ENCODE measurements at regions not wholly inside any gene's neighbourhood (a gene's known extent, or its start where the extent isn't known, plus 50 kb on each side); places are given as distances from the start of the nearest gene placed in this dataset.
"Not testable (repeated sequence)": the region's sequence is repeated elsewhere in the genome, so short reads cannot be mapped to it uniquely, and the experiment has no call there.

- DNase-seq, result no peak
These were observed 710.6 kb downstream of the MATN1 start for GRCh38 chr1:30012455-30013440.

DNA sequence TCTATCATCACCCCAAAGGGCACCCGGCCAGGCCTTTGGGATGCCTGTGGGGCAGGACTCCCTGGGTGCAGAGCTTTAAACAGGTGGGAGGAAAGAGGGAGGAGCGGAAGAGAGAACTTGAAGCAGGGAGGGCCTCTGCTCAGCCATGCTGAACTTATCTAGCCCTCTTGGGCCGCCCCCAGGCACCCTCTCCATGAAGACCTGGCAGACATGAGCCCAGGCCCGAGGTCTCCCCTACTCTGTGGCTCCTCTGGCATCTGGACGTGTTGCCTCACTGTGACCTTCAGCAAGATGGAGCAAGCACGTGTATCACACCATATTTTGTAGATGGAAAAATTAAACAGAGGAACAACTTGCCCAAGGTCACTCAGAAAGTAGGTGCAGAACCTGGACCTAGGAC is 711.4 kb downstream of the MATN1 start:
- DNase-seq, result no peak

GRCh38 chr1:30010506-30011106 is 712.8 kb downstream of the MATN1 start:
- no peak for DNase-seq

DNA sequence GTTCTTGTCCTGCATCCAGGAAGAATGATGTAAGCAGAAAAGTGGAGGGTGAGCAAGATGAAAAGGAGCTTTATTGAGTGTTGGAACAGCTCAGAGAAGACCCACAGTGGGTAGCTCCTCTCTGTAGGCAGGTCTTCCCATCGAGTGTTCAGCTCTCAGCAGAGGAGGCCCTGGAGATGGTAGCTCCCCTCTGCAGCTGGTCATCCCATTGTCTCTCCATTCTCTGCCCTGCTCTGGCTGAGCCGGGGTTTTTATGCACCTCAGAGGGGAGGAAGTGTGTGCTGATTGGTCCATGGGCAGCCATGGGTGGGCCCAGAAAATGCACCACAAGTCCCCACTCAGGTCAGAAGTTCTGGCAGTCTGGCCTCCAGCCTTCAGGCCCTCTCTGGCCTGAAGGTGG is 713.7 kb downstream of the MATN1 start:
- DNase-seq, result no peak

DNA sequence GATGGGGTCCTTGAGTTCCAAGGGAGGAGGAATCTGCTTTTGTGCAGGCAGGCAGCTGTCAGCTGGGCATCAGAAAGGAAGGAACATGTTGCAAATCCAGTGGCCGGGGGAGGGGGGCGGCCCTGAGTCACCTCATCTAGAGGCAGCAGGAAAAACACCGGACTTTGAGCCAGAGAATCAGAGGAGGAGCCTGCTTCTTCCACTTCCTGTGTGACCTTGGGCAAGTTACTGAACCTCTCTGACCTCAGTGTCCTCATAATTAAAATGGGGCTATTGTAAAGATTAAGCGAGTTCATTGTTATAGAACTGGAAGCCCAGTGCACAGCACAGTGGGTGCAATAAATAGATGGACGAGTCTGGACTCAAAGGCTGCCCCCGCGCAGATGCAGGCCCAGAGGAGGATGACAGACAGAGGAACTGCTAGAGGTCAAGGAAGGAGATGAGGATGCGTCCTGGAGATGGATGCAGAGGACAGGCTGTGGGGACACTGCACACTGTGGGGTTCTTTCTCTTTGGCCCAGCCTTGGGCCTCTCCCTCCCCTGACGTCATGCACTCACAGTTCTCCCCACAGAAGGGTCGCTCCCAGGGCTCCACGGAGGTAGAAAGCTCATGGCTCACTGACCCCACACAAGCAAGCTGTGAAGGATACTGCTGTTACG is 714.3 kb downstream of the MATN1 start:
- DNase-seq, result no peak

DNA sequence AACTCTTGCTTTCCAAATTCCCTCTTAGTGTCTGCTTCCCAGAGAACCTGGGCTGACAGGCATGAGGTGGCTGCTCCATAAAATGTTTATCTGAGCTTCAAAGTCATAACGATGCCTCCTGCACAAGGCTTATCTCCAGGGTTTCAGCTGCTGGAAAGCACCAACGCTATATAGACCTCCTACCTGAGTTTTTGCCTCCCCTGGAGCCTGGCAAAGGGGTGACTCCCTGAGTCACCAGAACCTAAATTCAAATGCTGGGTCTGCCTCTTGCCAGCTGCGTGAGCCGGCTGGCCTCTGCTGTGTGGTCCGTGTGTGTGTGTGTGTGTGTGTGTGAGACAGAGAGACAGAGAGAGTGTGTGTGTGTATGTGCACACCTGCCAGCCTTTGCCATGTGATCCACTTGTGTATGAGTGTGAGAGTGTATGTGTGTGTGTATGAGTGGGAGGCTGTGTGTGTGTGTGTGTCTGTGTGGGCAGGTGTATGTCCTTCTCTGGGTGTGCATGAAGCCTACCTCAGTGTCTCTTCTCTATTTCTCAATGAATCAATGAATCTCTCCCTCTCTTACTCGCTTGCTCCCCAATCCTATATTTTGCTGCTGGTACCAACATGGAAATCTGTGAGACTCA is 714.9 kb downstream of the MATN1 start:
- DNase-seq, result no peak

DNA sequence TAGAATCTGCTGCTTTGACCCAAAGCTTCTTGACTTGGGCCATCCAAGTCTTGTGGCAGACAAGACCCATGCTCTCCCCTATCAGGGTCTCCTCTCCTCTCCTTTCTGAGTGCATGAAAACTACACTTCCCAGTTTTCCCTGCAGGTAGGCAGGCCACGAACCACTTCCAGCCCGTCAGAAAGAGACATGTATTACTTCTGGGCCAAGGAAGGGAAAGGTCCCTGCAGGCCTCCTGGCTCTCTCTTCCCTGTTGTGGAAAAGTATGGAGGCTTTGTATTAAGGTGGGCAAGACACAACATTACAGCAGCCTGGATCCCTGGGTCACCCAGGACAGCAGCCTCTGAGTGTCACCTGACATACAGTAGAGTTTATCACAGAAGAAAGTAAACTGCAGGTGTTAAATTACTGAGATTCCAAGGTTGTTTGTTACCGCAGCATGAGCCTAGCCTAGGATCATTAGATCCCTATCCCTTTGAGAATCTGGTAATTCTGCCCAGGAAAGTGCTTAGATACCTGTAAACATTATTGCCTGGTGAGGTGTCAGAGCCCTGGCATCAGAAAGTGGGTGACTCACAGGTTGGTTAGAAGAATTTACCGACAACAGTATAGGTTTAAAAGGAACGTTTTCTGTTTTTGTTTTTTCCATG is 717.3 kb downstream of the MATN1 start:
- no peak for DNase-seq

- no peak for DNase-seq
These were observed 721.7 kb downstream of the MATN1 start for GRCh38 chr1:30001732-30002039.

DNA sequence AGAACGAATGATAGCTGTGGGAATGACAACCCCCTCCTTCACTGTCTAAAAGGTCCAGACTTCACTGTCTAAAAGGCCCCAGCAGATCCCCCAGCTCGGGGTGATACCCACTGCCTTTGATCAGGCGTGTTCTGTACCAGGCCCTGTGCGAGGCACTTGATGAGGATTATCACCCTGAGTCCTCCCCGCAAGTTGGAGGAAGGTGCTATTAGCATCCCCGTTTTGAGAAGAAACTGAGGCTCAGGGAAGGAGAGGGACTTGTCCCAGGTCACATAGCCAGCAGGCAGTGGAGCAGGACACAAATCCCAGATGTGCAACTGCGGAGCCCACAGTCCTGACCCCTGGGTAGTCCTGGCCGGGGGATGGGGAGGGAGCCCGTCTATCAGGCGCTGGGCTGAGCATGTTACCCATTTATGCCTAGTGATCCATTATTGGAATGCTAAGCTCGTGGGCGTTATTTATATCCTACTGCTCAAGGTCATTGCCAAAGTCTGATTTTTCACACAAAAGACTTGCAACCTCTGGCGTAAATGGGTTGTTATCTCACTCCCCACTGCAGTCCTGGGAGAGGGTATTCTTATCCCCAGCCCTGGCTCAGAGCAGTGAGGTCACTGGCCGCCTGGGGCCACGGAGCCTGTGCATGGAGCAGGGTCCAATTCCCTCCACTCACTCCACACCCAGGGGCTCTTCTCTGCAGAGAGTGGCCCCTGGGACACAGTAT is 722.2 kb downstream of the MATN1 start:
- DNase-seq, result no peak

DNA sequence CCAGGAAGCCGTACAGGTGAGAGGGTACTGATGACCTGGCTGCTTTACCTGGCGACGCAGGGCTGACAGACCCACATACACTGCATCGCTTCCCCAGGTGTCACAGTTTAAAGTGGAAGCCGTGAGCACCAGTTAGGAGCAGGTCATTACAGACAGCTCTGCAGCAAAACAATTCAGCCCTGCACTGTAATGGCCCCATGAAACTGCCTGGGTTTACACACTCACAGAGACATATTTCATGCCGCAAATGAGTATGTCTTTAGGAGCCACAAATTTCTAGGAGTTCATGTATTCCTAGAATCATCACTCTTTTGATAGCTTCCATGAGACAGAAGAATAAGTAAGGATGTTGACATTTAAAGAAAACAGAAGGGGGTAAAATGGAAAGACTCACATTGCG is 723.1 kb downstream of the MATN1 start:
- no peak for DNase-seq

DNA sequence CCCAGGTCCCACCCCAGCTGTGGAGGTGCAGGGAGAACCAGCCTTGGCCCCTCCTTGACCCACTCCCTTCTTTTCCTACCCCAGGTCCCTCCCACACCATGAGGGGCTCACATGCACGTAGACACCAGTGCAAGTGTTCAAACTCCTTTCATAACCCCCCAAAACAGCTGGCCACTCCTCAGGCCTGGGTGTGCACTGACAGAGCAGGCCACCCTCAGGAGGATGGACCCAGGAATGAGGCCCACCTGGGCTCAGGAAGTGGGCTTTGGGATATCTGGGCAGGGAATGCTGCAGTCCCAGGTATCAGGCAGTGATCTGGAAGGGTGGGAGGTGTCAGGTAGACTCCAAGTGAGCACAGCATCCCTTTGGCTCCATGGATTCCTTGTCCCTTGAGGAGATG is 723.8 kb downstream of the MATN1 start:
- DNase-seq, result no peak

DNA sequence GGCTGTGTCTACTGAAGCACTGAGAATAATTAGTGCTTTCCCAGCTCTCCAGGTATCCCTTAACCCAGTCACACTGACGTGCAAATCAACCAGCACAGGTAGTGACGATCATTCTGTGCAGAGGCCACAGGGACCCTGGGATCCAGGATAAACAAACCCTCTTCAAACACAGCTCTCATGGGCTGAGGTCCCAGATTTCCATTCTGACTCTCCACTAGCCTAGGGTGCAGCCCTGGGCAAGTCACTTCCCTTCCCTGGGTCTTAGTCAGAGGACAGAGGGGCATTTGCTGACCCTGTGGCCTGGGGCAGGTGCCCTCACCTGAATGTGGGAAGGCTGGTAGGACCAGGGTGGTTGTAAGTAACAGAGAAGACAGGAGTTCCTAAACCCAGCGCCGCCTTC is 724.7 kb downstream of the MATN1 start:
- no peak for DNase-seq

GRCh38 chr1:29997818-29998217 is 725.6 kb downstream of the MATN1 start:
- DNase-seq, result not testable (repeated sequence)

DNA sequence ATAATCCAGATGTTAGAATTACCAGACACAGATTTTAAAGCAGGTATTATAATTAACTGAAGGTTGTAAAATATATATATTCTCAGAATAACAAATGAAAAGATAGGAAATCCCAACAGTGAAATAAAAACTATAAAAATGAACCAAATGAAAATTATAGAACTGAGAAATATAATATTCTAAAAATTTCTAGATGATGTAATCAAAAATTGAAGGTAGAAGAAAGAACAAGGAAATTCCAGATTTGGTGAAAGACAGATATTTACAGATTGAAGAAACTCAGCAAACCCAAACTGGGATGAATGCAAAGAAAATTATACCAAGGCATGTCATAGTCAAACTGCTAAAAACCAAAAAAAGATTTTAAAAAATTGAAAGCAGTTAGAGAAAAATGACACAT is 729.4 kb downstream of the MATN1 start:
- DNase-seq, result no peak

- DNase-seq, result no peak
These were observed 731.6 kb downstream of the MATN1 start for GRCh38 chr1:29991815-29992214.

GRCh38 chr1:29991025-29991424 is 732.4 kb downstream of the MATN1 start:
- DNase-seq, result no peak

- no peak for DNase-seq
These were observed 733.1 kb downstream of the MATN1 start for GRCh38 chr1:29990304-29990703.

GRCh38 chr1:29986986-29987385 is 736.4 kb downstream of the MATN1 start:
- DNase-seq, result no peak

DNA sequence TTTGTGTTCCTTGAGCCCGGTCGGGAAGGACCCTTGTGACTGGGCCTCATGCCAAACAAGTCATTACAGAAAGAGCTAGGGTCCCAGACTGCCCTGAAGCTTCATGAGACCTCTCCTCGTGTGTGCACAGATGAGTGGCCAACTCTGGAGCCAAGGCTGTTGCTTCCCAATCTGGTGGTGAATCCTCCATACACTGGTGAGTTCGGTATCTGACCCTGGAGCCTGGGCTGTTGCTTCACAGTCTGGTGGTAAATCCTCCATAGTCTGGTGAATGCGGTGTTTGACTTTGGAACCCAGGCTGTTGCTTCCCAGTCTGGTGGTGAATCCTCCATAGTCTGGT is 737.8 kb downstream of the MATN1 start:
- no peak for DNase-seq

- DNase-seq, result no peak
These were observed 738.4 kb downstream of the MATN1 start for GRCh38 chr1:29984862-29985605.

GRCh38 chr1:29984166-29984861 is 739.1 kb downstream of the MATN1 start:
- DNase-seq, result no peak

Measured in central memory CD4-positive, alpha-beta T cell (primary cell).